GDM1 (cell line): ENCODE measurements at regions not wholly inside any gene's neighbourhood (a gene's known extent, or its start where the extent isn't known, plus 50 kb on each side); places are given as distances from the start of the nearest gene placed in this dataset.
"Not testable (repeated sequence)": the region's sequence is repeated elsewhere in the genome, so short reads cannot be mapped to it uniquely, and the experiment has no call there.

Experiments used
- DNase-seq: peaks from one replicate; lab custom pipeline; 2025; lab: John Stamatoyannopoulos, UW

GRCh38 chr3:152891678-152892077 is 56.7 kb downstream of the P2RY1 start:
- no peak for DNase-seq

DNA sequence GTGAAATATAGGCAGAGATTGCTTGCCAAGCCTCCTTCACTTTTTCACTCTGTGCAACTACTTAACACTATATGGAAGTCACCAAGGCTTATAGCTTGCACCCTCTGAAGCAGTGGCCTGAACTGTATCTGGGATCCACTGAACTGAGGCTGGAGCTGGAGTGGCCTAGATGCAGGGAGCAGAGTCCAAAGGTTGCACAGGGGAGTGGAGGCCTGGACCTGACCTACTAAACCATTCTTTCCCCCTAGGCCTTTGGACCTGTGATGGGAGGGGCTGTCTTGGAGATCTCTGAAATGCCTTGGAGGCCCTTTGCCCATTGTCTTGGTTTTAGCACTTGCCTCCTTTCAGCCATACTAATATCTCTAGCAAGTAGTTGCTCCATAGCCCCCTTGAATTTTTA is 57.5 kb downstream of the P2RY1 start:
- no peak for DNase-seq

- DNase-seq: no peak
Observed at GRCh38 chr3:152893647-152894046, 58.7 kb downstream of the P2RY1 start.

DNA sequence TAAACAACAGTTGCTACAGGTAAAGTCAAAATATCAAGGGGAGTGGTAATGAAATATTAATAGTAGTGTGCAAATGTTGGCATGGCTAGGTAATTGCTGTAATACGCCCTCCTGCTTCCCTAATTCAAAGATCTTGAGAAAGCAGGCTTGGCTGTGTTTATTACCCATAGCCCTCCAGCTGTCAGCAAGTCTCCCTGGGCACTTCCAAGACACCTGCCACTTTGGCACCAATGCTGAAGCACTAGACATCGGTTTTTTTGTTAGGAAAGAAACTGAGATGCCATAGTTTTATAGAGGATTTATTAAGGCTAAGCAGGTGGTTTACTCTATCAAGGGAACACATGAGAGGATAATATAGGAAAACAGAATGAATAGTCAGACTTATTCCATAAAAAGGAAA is 64.4 kb downstream of the P2RY1 start:
- no peak for DNase-seq

GRCh38 chr3:152902141-152902669 is 67.3 kb downstream of the P2RY1 start:
- no peak for DNase-seq

GRCh38 chr3:152905631-152906030 is 70.7 kb downstream of the P2RY1 start:
- DNase-seq: no peak

GRCh38 chr3:152909180-152909883 is 74.4 kb downstream of the P2RY1 start:
- peak; percentile 22 for DNase-seq

GRCh38 chr3:152910211-152910610 is 75.3 kb downstream of the P2RY1 start:
- DNase-seq: no peak

GRCh38 chr3:152910966-152911365 is 76.0 kb downstream of the P2RY1 start:
- DNase-seq: no peak

DNA sequence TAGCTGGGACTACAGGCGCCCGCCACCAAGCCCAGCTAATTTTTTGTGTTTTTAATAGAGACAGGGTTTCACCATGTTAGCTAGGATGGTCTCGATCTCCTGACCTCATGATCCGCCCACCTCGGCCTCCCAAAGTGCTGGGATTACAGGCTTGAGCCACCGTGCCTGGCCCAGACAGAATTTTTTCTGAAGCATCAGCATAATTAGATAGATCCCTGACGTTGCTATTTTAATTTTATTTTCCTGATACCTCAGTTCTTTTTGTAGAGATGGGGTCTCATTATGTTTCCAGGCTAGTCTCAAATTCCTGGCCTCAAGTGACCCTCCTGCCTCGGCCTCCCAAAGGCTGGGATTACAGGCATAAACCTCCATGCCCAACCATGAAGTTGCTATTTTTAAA is 79.8 kb downstream of the P2RY1 start:
- DNase-seq: not testable (repeated sequence)

DNA sequence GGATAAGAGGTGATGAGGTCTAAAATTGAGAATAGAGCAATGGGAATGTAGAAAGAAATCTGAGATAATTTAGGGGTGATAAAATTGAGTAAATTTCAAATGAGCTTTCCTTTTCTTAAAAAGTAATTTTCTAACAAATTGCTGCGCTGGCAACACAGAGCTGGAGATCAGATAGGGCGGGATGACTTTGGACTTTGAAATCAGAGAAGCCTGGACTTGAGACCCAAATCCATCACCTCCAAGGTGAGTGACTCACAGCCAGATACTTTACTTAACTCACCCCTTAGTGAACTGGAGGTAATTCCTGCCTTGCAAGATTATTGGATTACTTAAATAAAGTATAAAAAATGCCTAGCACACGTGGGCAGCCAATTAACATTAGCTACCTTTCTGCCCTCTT is 80.8 kb downstream of the P2RY1 start:
- DNase-seq: no peak

- no peak for DNase-seq
Observed at GRCh38 chr3:152916753-152917279, 81.9 kb downstream of the P2RY1 start.

- no peak for DNase-seq
Observed at GRCh38 chr3:152921351-152921750, 86.4 kb downstream of the P2RY1 start.

DNA sequence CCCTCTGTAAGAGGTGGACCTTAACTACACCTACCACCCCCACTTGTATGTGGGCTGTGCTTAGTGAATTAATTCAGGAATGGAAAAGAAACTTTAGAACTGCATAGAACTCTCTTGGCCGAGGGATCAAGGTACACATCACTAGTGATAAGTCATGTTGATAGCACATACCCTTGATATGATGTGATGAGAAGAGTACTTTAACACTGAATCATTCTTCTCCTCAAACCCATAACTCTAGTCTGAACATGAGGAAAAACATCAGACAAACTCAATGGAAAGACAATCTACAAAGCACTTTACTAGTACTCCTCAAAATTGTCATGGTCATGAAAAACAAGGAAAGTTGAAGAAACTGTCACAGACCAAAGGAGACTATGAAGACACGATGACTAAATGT is 87.6 kb downstream of the P2RY1 start:
- no peak for DNase-seq

- no peak for DNase-seq
Observed at GRCh38 chr3:152927131-152927530, 92.2 kb downstream of the P2RY1 start.

DNA sequence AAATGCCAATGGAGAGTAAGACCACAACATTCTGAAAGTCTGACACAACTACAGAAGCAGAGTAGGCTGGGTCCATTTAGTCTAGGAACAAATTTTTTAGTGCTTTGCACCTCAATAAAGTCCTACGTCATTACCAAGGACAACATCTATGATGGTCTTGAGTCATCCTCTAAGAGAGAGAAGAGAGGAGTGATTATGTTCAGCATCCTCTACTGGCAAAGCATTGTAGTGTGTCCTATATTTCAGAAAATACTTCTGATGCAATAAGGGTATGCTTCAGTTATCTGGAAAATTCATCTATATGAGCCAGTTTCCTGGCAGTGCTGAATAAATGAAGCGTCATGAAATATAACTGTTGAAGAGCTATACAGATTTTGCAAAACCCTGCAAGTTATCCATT is 95.6 kb downstream of the P2RY1 start:
- DNase-seq: no peak

DNA sequence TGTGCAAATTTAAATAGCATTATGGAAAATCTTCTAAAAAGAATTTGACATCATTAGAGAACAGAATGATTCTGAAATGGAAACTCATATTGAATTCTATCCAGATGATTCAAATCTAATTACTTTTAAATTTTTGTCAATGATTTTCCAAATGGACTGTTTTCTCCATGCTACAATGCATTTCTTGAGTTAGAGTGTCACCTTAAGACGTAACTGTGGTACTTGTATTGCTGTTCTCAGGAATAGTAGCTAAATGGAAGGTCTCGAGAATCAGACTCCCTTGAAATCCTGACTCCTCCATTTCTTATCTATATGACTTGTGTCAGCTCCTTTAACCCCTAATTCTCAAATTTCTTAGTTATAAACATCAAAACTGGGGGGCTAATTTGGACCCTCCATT is 102.3 kb downstream of the P2RY1 start:
- DNase-seq: no peak

GRCh38 chr3:152938974-152939636 is 104.2 kb downstream of the P2RY1 start:
- no peak for DNase-seq

DNA sequence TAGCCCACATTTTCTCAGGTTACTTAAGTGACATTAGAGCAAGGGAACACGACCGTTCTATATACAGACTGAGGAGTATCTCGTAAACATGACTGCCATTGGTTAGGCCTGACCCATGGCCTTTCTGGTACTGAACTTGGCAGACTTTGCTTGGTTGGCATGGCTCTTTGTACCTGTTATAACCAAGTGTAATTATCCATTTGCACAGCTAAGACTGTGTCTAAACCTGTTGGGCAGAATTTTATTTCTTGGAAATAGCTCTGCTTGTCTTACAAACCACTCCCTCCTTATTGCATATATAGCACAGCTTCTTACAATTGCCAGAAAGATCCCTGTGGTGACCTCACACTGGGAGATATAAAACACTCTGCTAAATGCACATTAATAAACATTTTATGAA is 106.9 kb downstream of the P2RY1 start:
- no peak for DNase-seq

DNA sequence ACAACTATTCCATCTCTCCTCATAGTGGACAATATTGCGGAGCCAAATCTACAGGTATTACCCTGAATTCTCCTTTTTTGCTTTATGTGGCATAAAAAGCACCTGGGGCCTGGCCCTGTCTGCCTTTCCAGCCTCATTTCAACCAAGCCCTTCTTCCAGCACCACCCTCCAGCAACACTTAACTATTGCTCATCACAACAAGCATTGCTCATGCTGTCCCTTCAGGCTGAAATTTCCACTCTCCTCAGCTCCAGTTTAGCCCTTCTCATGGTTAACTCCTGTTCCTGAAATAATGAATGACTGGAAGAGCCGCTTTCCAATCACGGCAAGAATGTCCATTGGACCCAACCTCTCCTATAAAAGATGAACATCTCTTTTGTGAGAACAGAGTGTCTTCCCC is 107.4 kb downstream of the P2RY1 start:
- no peak for DNase-seq

DNA sequence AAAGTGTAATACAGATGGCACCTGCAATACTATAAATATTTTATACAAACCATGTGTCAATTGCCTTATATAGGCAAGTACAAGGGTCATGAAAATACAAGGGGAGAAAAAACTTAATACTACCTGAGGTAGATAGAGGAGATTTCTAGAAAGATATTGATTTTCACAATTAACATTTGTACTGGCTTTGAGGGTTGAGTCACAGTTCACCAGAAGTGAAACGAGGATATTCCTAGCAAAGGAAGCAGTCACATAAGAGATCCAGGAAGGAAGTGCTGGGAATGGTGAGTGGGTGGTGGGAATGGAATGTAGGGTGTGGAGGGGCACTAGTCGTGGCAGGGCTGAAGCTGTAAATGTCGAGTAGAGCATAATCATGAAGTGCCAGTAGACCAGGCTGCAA is 108.7 kb downstream of the P2RY1 start:
- no peak for DNase-seq

GRCh38 chr3:152944671-152945070 is 109.7 kb downstream of the P2RY1 start:
- no peak for DNase-seq

- DNase-seq: no peak
Observed at GRCh38 chr3:152945556-152945955, 110.6 kb downstream of the P2RY1 start.
